ENCODE measurements at regions not wholly inside any gene's neighbourhood (a gene's known extent, or its start where the extent isn't known, plus 50 kb on each side); places are given as distances from the start of the nearest gene placed in this dataset.
A peak's percentile ranks its signal among the peaks of the same experiment; 100 is the strongest.

GRCh38 chr18:22796113-22796512 is 137.0 kb upstream of the RBBP8 start:
- Histone ChIP-seq H3K36me3 (ENCODE audit: control insufficient read depth in 1 of 2, insufficient read depth in 2 of 2, low read length in 2 of 2) (no peaks in the 10 kb centered on the region), H3K9ac (ENCODE audit: low read depth in 1 of 2, low read length in 2 of 2) (no peak overlapping the region), H3K27ac (ENCODE audit: low read depth, low read length) (no peak overlapping the region), H3K27me3 (ENCODE audit: control insufficient read depth in 1 of 2, insufficient read depth in 2 of 2, low read length in 2 of 2) (no peaks in the 10 kb centered on the region), H3K9me3 (ENCODE audit: control insufficient read depth in 1 of 2, low read length in 2 of 2) (no peaks in the 10 kb centered on the region), H3K4me1 (ENCODE audit: control insufficient read depth in 1 of 2, insufficient read depth in 2 of 2, low read length in 2 of 2) (no peaks in the 10 kb centered on the region), H3K4me3 (ENCODE audit: low read depth in 1 of 2, low read length in 2 of 2) (no peak overlapping the region)

GRCh38 chr18:22800551-22800951 is 132.6 kb upstream of the RBBP8 start:
- Histone ChIP-seq H3K9ac (ENCODE audit: low read depth in 1 of 2, low read length in 2 of 2) (no peak overlapping the region), H3K36me3 (ENCODE audit: control insufficient read depth in 1 of 2, insufficient read depth in 2 of 2, low read length in 2 of 2) (no peaks in the 10 kb centered on the region), H3K9me3 (ENCODE audit: control insufficient read depth in 1 of 2, low read length in 2 of 2) (no peaks in the 10 kb centered on the region), H3K27ac (ENCODE audit: low read depth, low read length) (no peak overlapping the region), H3K4me3 (ENCODE audit: low read depth in 1 of 2, low read length in 2 of 2) (no peak overlapping the region), H3K27me3 (ENCODE audit: control insufficient read depth in 1 of 2, insufficient read depth in 2 of 2, low read length in 2 of 2) (no peaks in the 10 kb centered on the region), H3K4me1 (ENCODE audit: control insufficient read depth in 1 of 2, insufficient read depth in 2 of 2, low read length in 2 of 2) (no peaks in the 10 kb centered on the region)

GRCh38 chr18:22813648-22814328 is 119.3 kb upstream of the RBBP8 start:
- peaks cover 13 to 18% of the 10 kb centered on the region in 2 donors for H3K4me1 ChIP-seq (ENCODE audit: control insufficient read depth in 1 of 2, insufficient read depth in 2 of 2, low read length in 2 of 2)
- H3K27me3 ChIP-seq (ENCODE audit: control insufficient read depth in 1 of 2, insufficient read depth in 2 of 2, low read length in 2 of 2) = no peaks in the 10 kb centered on the region
- no peaks in the 10 kb centered on the region for H3K36me3 ChIP-seq (ENCODE audit: control insufficient read depth in 1 of 2, insufficient read depth in 2 of 2, low read length in 2 of 2)
- no peak overlapping the region for H3K4me3 ChIP-seq (ENCODE audit: low read depth in 1 of 2, low read length in 2 of 2)
- H3K27ac ChIP-seq (ENCODE audit: low read depth, low read length) = no peak overlapping the region
- H3K9me3 ChIP-seq (ENCODE audit: control insufficient read depth in 1 of 2, low read length in 2 of 2) = no peaks in the 10 kb centered on the region
- H3K9ac ChIP-seq (ENCODE audit: low read depth in 1 of 2, low read length in 2 of 2) = no peak overlapping the region

- H3K27me3 ChIP-seq (ENCODE audit: control insufficient read depth in 1 of 2, insufficient read depth in 2 of 2, low read length in 2 of 2) = no peaks in the 10 kb centered on the region
- H3K4me3 ChIP-seq (ENCODE audit: low read depth in 1 of 2, low read length in 2 of 2) = no peak overlapping the region
- no peak overlapping the region for H3K27ac ChIP-seq (ENCODE audit: low read depth, low read length)
- no peaks in the 10 kb centered on the region for H3K36me3 ChIP-seq (ENCODE audit: control insufficient read depth in 1 of 2, insufficient read depth in 2 of 2, low read length in 2 of 2)
- no peaks in the 10 kb centered on the region for H3K9me3 ChIP-seq (ENCODE audit: control insufficient read depth in 1 of 2, low read length in 2 of 2)
- no peak overlapping the region for H3K9ac ChIP-seq (ENCODE audit: low read depth in 1 of 2, low read length in 2 of 2)
- H3K4me1 ChIP-seq (ENCODE audit: control insufficient read depth in 1 of 2, insufficient read depth in 2 of 2, low read length in 2 of 2) = peaks cover 13 to 18% of the 10 kb centered on the region in 2 donors
Observed at GRCh38 chr18:22814329-22814703, 118.8 kb upstream of the RBBP8 start.

GRCh38 chr18:22816266-22817176 is 116.6 kb upstream of the RBBP8 start:
- peaks cover 13 to 18% of the 10 kb centered on the region in 2 donors for H3K4me1 ChIP-seq (ENCODE audit: control insufficient read depth in 1 of 2, insufficient read depth in 2 of 2, low read length in 2 of 2)
- H3K4me3 ChIP-seq (ENCODE audit: low read depth in 1 of 2, low read length in 2 of 2) = peak overlapping the region; percentile 15 to 45
- H3K9me3 ChIP-seq (ENCODE audit: control insufficient read depth in 1 of 2, low read length in 2 of 2) = no peaks in the 10 kb centered on the region
- H3K27ac ChIP-seq (ENCODE audit: low read depth, low read length) = no peak overlapping the region
- no peaks in the 10 kb centered on the region for H3K36me3 ChIP-seq (ENCODE audit: control insufficient read depth in 1 of 2, insufficient read depth in 2 of 2, low read length in 2 of 2)
- no peaks in the 10 kb centered on the region for H3K27me3 ChIP-seq (ENCODE audit: control insufficient read depth in 1 of 2, insufficient read depth in 2 of 2, low read length in 2 of 2)
- H3K9ac ChIP-seq (ENCODE audit: low read depth in 1 of 2, low read length in 2 of 2) = no peak overlapping the region

GRCh38 chr18:22817844-22818243 is 115.3 kb upstream of the RBBP8 start:
- Histone ChIP-seq H3K4me3 (ENCODE audit: low read depth in 1 of 2, low read length in 2 of 2) (no peak overlapping the region), H3K27ac (ENCODE audit: low read depth, low read length) (no peak overlapping the region), H3K9me3 (ENCODE audit: control insufficient read depth in 1 of 2, low read length in 2 of 2) (no peaks in the 10 kb centered on the region), H3K9ac (ENCODE audit: low read depth in 1 of 2, low read length in 2 of 2) (no peak overlapping the region), H3K27me3 (ENCODE audit: control insufficient read depth in 1 of 2, insufficient read depth in 2 of 2, low read length in 2 of 2) (no peaks in the 10 kb centered on the region), H3K4me1 (ENCODE audit: control insufficient read depth in 1 of 2, insufficient read depth in 2 of 2, low read length in 2 of 2) (peaks cover 13 to 27% of the 10 kb centered on the region in 2 donors), H3K36me3 (ENCODE audit: control insufficient read depth in 1 of 2, insufficient read depth in 2 of 2, low read length in 2 of 2) (no peaks in the 10 kb centered on the region)

GRCh38 chr18:22822024-22822423 is 111.1 kb upstream of the RBBP8 start:
- Histone ChIP-seq H3K9ac (ENCODE audit: low read depth in 1 of 2, low read length in 2 of 2) (no peak overlapping the region), H3K27ac (ENCODE audit: low read depth, low read length) (no peak overlapping the region), H3K9me3 (ENCODE audit: control insufficient read depth in 1 of 2, low read length in 2 of 2) (no peaks in the 10 kb centered on the region), H3K27me3 (ENCODE audit: control insufficient read depth in 1 of 2, insufficient read depth in 2 of 2, low read length in 2 of 2) (no peaks in the 10 kb centered on the region), H3K36me3 (ENCODE audit: control insufficient read depth in 1 of 2, insufficient read depth in 2 of 2, low read length in 2 of 2) (no peaks in the 10 kb centered on the region), H3K4me1 (ENCODE audit: control insufficient read depth in 1 of 2, insufficient read depth in 2 of 2, low read length in 2 of 2) (peaks cover 8 to 21% of the 10 kb centered on the region in 2 donors), H3K4me3 (ENCODE audit: low read depth in 1 of 2, low read length in 2 of 2) (no peak overlapping the region)

- Histone ChIP-seq H3K4me1 (ENCODE audit: control insufficient read depth in 1 of 2, insufficient read depth in 2 of 2, low read length in 2 of 2) (peaks cover under 1 to 12% of the 10 kb centered on the region in 2 donors), H3K9ac (ENCODE audit: low read depth in 1 of 2, low read length in 2 of 2) (no peak overlapping the region), H3K4me3 (ENCODE audit: low read depth in 1 of 2, low read length in 2 of 2) (no peak overlapping the region), H3K9me3 (ENCODE audit: control insufficient read depth in 1 of 2, low read length in 2 of 2) (no peaks in the 10 kb centered on the region), H3K36me3 (ENCODE audit: control insufficient read depth in 1 of 2, insufficient read depth in 2 of 2, low read length in 2 of 2) (no peaks in the 10 kb centered on the region), H3K27me3 (ENCODE audit: control insufficient read depth in 1 of 2, insufficient read depth in 2 of 2, low read length in 2 of 2) (no peaks in the 10 kb centered on the region), H3K27ac (ENCODE audit: low read depth, low read length) (no peak overlapping the region)
Observed at GRCh38 chr18:22822841-22823508, 110.2 kb upstream of the RBBP8 start.

- H3K9ac ChIP-seq (ENCODE audit: low read depth in 1 of 2, low read length in 2 of 2) = no peak overlapping the region
- H3K4me3 ChIP-seq (ENCODE audit: low read depth in 1 of 2, low read length in 2 of 2) = no peak overlapping the region
- H3K27ac ChIP-seq (ENCODE audit: low read depth, low read length) = no peak overlapping the region
- no peaks in the 10 kb centered on the region for H3K36me3 ChIP-seq (ENCODE audit: control insufficient read depth in 1 of 2, insufficient read depth in 2 of 2, low read length in 2 of 2)
- H3K9me3 ChIP-seq (ENCODE audit: control insufficient read depth in 1 of 2, low read length in 2 of 2) = no peaks in the 10 kb centered on the region
- no peaks in the 10 kb centered on the region for H3K27me3 ChIP-seq (ENCODE audit: control insufficient read depth in 1 of 2, insufficient read depth in 2 of 2, low read length in 2 of 2)
- peaks cover 6 to 14% of the 10 kb centered on the region in 2 donors for H3K4me1 ChIP-seq (ENCODE audit: control insufficient read depth in 1 of 2, insufficient read depth in 2 of 2, low read length in 2 of 2)
Observed at GRCh38 chr18:22826726-22827125, 106.4 kb upstream of the RBBP8 start.

GRCh38 chr18:22827216-22827615 is 105.9 kb upstream of the RBBP8 start:
- Histone ChIP-seq H3K36me3 (ENCODE audit: control insufficient read depth in 1 of 2, insufficient read depth in 2 of 2, low read length in 2 of 2) (no peaks in the 10 kb centered on the region), H3K27ac (ENCODE audit: low read depth, low read length) (no peak overlapping the region), H3K27me3 (ENCODE audit: control insufficient read depth in 1 of 2, insufficient read depth in 2 of 2, low read length in 2 of 2) (no peaks in the 10 kb centered on the region)

More at GRCh38 chr18:22827216-22827615, 105.9 kb upstream of the RBBP8 start:
- Histone ChIP-seq H3K9me3 (ENCODE audit: control insufficient read depth in 1 of 2, low read length in 2 of 2) (no peaks in the 10 kb centered on the region), H3K4me3 (ENCODE audit: low read depth in 1 of 2, low read length in 2 of 2) (no peak overlapping the region), H3K9ac (ENCODE audit: low read depth in 1 of 2, low read length in 2 of 2) (no peak overlapping the region), H3K4me1 (ENCODE audit: control insufficient read depth in 1 of 2, insufficient read depth in 2 of 2, low read length in 2 of 2) (peaks cover 8 to 14% of the 10 kb centered on the region in 2 donors)
